LHCN-M2 (cell line): ENCODE measurements at regions not wholly inside any gene's neighbourhood (a gene's known extent, or its start where the extent isn't known, plus 50 kb on each side); places are given as distances from the start of the nearest gene placed in this dataset.
A peak's percentile ranks its signal among the peaks of the same experiment; 100 is the strongest.
"Not testable (repeated sequence)": the region's sequence is repeated elsewhere in the genome, so short reads cannot be mapped to it uniquely, and the experiment has no call there.

Experiments used
- DNase-seq: peaks from one replicate; pipeline ENCODE4 v3.0.0-alpha.2; 2012; ENCODE audit warnings: low read depth

- DNase-seq: no peak
These were observed 50.5 kb upstream of the TUBA3D start for GRCh38 chr2:131425231-131425941.

DNA sequence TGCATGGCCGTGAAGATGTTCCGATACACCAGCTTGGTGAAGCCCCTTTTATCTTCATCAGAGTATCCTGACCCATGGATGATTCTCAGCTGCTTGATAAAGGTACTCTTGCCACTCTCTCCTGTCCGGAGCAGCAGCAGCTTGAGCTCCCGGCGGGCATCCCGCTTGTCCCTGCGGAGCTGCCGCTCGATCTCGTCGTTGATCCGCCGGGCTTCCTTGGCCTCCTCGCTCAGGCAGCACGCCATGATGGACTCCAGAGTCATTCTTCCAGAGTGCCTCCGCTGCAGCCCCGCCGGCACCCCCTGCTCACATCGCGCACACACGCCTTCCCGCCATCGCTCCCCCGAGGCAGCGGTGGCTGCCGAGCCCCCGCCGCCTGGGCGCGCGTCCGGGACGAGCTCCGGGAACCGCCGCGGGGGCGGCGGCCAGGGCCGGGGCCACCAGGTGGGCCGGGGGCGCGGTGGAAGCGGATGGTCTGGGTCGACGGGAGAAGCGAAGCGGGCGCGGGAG, 51.3 kb upstream of the TUBA3D start:
- not testable (repeated sequence) for DNase-seq

DNA sequence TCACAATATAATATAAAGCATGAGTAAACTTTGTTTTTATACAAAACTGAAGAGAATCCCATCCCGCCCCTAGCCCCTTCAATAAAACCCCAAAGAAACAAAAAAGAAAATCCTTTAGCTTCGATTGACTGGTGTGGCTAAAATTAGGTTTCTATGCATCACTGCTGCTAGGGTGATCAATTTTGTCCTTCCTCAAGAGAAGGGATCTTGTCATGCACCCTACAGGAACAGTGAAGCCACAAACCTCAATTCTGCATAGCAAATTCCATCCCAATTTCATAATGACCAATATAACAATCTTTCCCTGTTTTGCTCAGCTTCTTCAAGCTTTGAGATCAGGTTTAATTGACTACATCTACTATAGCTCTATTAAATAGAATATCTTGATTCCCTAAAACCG, 55.2 kb upstream of the TUBA3D start:
- DNase-seq: not testable (repeated sequence)

- DNase-seq: peak; percentile 4
These were observed 55.5 kb upstream of the RAB6D start for GRCh38 chr2:131419441-131419840.

- no peak for DNase-seq
These were observed 54.7 kb upstream of the RAB6D start for GRCh38 chr2:131418625-131419024.

DNA sequence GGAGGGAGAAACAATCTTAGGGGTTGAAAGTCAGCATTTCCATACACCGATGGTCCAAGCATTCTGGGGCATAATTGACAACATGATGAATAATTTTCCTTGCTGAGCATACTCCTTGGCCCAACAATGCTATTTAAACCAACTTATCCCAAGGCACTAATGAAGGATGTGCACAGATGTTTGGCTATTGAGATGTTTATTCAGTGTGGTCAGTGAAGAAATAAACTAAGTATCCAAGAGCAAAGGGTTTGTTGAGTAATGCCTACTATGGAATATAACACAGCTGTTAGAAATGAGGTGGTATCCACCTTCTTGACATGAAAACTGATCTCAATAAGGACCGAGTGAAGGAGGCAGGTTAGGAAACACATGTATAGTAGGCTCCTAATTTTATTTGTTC, 53.9 kb upstream of the RAB6D start:
- peak; percentile 52 for DNase-seq

DNA sequence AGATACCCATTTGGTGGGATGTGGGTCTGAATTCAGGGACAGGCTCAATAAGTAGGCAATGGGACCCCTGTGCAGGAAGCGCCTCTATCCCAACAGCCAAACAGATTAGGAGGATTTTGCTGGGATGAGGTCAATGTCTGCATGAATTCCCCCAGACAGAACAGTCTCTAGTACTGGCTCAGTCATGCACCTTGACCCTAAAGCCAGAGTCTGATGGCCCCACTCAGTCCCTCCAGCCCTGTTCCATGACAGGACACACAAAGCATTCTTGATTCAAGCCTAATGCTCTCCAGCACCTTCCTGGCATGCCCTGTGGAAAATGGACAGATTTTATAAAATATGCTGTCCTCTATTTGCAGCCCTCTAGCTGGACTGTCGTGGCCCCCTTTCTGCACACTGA, 49.8 kb upstream of the RAB6D start:
- DNase-seq: no peak
